Endothelial cell of umbilical vein (primary cell): ENCODE measurements at regions not wholly inside any gene's neighbourhood (a gene's known extent, or its start where the extent isn't known, plus 50 kb on each side); places are given as distances from the start of the nearest gene placed in this dataset.

ENCODE experiments used
- BruUV-seq: library from RNA; stranded (reverse); fragments of 400-500 nt; replicated peaks from 2 replicates; lab custom pipeline; 2021; lab: Mats Ljungman, UMichigan
- CTCF ChIA-PET: fragments of 300-600, 350-600 bp; sonication (Branson Sonifier 250); formaldehyde crosslinking; loops from one replicate; lab custom pipeline; 2021; ENCODE audit warnings: antibody characterized with exemption, inconsistent platforms; lab: Charles Lee
- POLR2A ChIA-PET: fragments of 300-600, 350-600 bp; sonication (Branson Sonifier 250); formaldehyde crosslinking; loops from one replicate; lab custom pipeline; 2021; ENCODE audit warnings: antibody characterized with exemption, inconsistent platforms; lab: Charles Lee
- DNase-seq: peaks from one replicate; pipeline ENCODE4 v3.0.0-alpha.2; 2011; ENCODE audit warnings: low read depth, low spot score
- FAIRE-seq: peaks from 2 replicates; lab custom pipeline; 2011; peaks lifted over from hg19 to GRCh38; lab: Jason Lieb, UNC
- H2AFZ ChIP-seq: 2 replicates; pipeline ENCODE4 v1.6.0; 2012; ENCODE audit warnings: low read depth, low read length, control low read depth, inconsistent platforms
- H3K27ac ChIP-seq: 2 replicates; pipeline ENCODE4 v1.5.1; 2011; ENCODE audit warnings: low read depth, mild to moderate bottlenecking, control low read depth, low read length, moderate library complexity; ENCODE audit not compliant: insufficient read depth
- H3K27me3 ChIP-seq, 2 experiments: 2 replicates each; pipeline versions ENCODE4 v1.6.0 to v1.6.1; 2011; ENCODE audit warnings: low read length in 2 of 2, mixed read lengths in 1 of 2; ENCODE audit not compliant: control insufficient read depth in 2 of 2, insufficient read depth in 2 of 2
- H3K36me3 ChIP-seq, 2 experiments: 2 replicates in 1 of 2; 3 replicates in 1 of 2; pipeline ENCODE4 v1.5.1; 2011; ENCODE audit warnings: low read length in 2 of 2, mild to moderate bottlenecking in 1 of 2, moderate library complexity in 1 of 2; ENCODE audit not compliant: control insufficient read depth in 2 of 2, insufficient read depth in 2 of 2; ENCODE audit errors: extremely low read depth in 1 of 2
- H3K4me1 ChIP-seq: 3 replicates; pipeline ENCODE4 v1.5.1; 2011; ENCODE audit warnings: mild to moderate bottlenecking, low read length; ENCODE audit not compliant: control insufficient read depth, insufficient read depth; ENCODE audit errors: extremely low read depth
- H3K4me2 ChIP-seq: 2 replicates; pipeline ENCODE4 v1.6.1; 2011; ENCODE audit warnings: low read length, control low read depth, mixed read lengths; ENCODE audit not compliant: insufficient read depth
- H3K4me3 ChIP-seq, 3 experiments: fragments of 200-600 bp in 1 of 3; sonication (generic), shearing (Covaris generic) in 1 of 3; replicated peaks in 1 of 3; 2 replicates each; pipeline ENCODE4 v1.5.1; 2011 to 2016; ENCODE audit warnings: control low read depth in 3 of 3, low read length in 3 of 3, mild to moderate bottlenecking in 2 of 3, inconsistent platforms in 1 of 3, low read depth in 1 of 3, moderate library complexity in 1 of 3; ENCODE audit not compliant: insufficient read depth in 1 of 3
- H3K79me2 ChIP-seq: 2 replicates; pipeline ENCODE4 v1.6.0; 2012; ENCODE audit warnings: low read length, inconsistent platforms; ENCODE audit not compliant: control insufficient read depth, insufficient read depth
- H3K9ac ChIP-seq: replicated peaks from 2 replicates; pipeline ENCODE3; 2011; ENCODE audit warnings: low read length, control low read depth; ENCODE audit not compliant: insufficient read depth; ENCODE audit errors: extremely low read depth
- H3K9me1 ChIP-seq: replicated peaks from 3 replicates; pipeline ENCODE4 v1.6.0; 2011; ENCODE audit warnings: mild to moderate bottlenecking, low read length; ENCODE audit not compliant: control insufficient read depth, insufficient read depth; ENCODE audit errors: extremely low read depth
- H3K9me3 ChIP-seq: replicated peaks from 2 replicates; pipeline ENCODE4 v1.5.1; 2012; ENCODE audit warnings: low read length, inconsistent platforms; ENCODE audit not compliant: control insufficient read depth, insufficient read depth
- H4K20me1 ChIP-seq: replicated peaks from 2 replicates; pipeline ENCODE3; 2011; ENCODE audit warnings: mild to moderate bottlenecking, low read length; ENCODE audit not compliant: control insufficient read depth, insufficient read depth; ENCODE audit errors: extremely low read depth
- EZH2 ChIP-seq: IDR thresholded peaks from 2 replicates; pipeline ENCODE4 v1.6.1; 2012; ENCODE audit warnings: borderline replicate concordance, low read depth, mild to moderate bottlenecking, moderate library complexity, low read length, inconsistent platforms; ENCODE audit not compliant: severe bottlenecking
- FOS ChIP-seq: IDR thresholded peaks from 2 replicates; pipeline ENCODE4 v1.6.1; 2011; ENCODE audit warnings: mild to moderate bottlenecking, low read length, moderate library complexity, borderline replicate concordance; ENCODE audit not compliant: insufficient read depth
- GATA2 ChIP-seq: IDR thresholded peaks from 2 replicates; pipeline ENCODE4 v1.7.0; 2011; ENCODE audit warnings: low read depth, mild to moderate bottlenecking, moderate library complexity, mixed read lengths, low read length; ENCODE audit not compliant: insufficient read length, insufficient read depth
- JUN ChIP-seq: IDR thresholded peaks from 2 replicates; pipeline ENCODE4 v1.6.1; 2011; ENCODE audit warnings: borderline replicate concordance, low read depth; ENCODE audit not compliant: insufficient read length, insufficient read depth
- MAX ChIP-seq: IDR thresholded peaks from 2 replicates; pipeline ENCODE4 v1.6.1; 2011; ENCODE audit not compliant: insufficient read depth, insufficient read length
- MYC ChIP-seq: IDR thresholded peaks from one replicate; pipeline ENCODE4 v1.6.1; 2011; ENCODE audit warnings: mild to moderate bottlenecking, low read depth, low read length
- POLR2A ChIP-seq: IDR thresholded peaks from 2 replicates; pipeline ENCODE4 v1.6.1; 2012; ENCODE audit warnings: low read depth, mild to moderate bottlenecking, control low read depth, low read length
- POLR2AphosphoS5 ChIP-seq: IDR thresholded peaks from 2 replicates; pipeline ENCODE4 v1.6.1; 2012; ENCODE audit warnings: low read depth, mild to moderate bottlenecking, control low read depth, low read length, moderate library complexity; ENCODE audit not compliant: insufficient read depth
- dilution Hi-C: fragments of 300-500 bp; cut with MboI; formaldehyde crosslinking; loops from one replicate; pipeline ENCODE4 v1.15.0; 2019; ENCODE audit warnings: low sequenced_read_pairs; ENCODE audit not compliant: extremely low pct_ligation_motif_present
- intact Hi-C: fragments of 100-400 bp; cut with micrococcal nuclease; formaldehyde crosslinking; loops from one replicate; pipeline ENCODE4 v1.10.0; 2022
- TF ChIP-seq, protein P1 (sequence below), 2 donors: IDR thresholded peaks; 1 replicate in 1 of 2; 2 replicates in 1 of 2; pipeline ENCODE4 v1.5.1; 2011; ENCODE audit warnings: low read length in 2 of 2, mild to moderate bottlenecking in 2 of 2, moderate library complexity in 2 of 2, control low read depth in 1 of 2, inconsistent platforms in 1 of 2, low read depth in 1 of 2; ENCODE audit not compliant: insufficient read depth in 1 of 2; ENCODE audit errors: extremely low read depth in 1 of 2

DNA sequence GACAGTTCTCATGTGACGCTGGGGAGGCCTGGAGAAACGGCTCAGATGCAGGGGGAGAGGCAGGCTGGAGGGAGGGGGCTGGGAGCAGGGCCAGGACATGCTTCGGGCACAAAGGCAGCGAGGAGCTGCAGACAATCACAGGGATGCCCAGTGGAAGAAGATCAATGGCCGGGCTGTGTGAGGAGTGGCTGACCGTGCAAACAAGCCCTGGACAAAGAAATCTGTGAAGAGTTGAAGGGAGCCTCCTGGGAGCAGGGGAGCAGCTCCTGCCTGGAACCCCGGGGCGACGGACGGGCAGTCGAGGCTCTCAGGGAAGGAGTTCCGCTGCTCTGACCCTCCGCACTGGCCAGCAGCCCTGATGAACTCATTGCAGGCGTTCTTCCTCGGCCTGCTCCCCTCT is 126.7 kb upstream of the B3GAT1 start:
- intact Hi-C loops = no loop called here
- H2AFZ ChIP-seq = no peak overlapping the region

More for the DNA sequence above, 126.7 kb upstream of the B3GAT1 start:
- DNase-seq = no peak
- Histone ChIP-seq H3K27me3 (no peaks in the 10 kb centered on the region), H3K9me3 (peaks cover 3% of the 10 kb centered on the region), H3K27ac (no peak overlapping the region), H3K9me1 (no peaks in the 10 kb centered on the region), H4K20me1 (no peaks in the 10 kb centered on the region), H3K79me2 (no peaks in the 10 kb centered on the region), H3K36me3 (no peaks in the 10 kb centered on the region), H3K9ac (no peak overlapping the region), H3K4me3 (no peak overlapping the region), H3K4me1 (no peaks in the 10 kb centered on the region), H3K4me2 (no peak overlapping the region)
- dilution Hi-C loops = no loop called here
- BruUV-seq = no TSS peak
- ChIA-PET CTCF (no interaction called here), POLR2A (no interaction called here)
- no peak for TF ChIP-seq FOS
- TF ChIP-seq JUN = no peak
- no peak for TF ChIP-seq GATA2
- TF ChIP-seq POLR2AphosphoS5 = no peak
- TF ChIP-seq MAX = no peak
- no peak for TF ChIP-seq EZH2
- TF ChIP-seq, protein P1, sequence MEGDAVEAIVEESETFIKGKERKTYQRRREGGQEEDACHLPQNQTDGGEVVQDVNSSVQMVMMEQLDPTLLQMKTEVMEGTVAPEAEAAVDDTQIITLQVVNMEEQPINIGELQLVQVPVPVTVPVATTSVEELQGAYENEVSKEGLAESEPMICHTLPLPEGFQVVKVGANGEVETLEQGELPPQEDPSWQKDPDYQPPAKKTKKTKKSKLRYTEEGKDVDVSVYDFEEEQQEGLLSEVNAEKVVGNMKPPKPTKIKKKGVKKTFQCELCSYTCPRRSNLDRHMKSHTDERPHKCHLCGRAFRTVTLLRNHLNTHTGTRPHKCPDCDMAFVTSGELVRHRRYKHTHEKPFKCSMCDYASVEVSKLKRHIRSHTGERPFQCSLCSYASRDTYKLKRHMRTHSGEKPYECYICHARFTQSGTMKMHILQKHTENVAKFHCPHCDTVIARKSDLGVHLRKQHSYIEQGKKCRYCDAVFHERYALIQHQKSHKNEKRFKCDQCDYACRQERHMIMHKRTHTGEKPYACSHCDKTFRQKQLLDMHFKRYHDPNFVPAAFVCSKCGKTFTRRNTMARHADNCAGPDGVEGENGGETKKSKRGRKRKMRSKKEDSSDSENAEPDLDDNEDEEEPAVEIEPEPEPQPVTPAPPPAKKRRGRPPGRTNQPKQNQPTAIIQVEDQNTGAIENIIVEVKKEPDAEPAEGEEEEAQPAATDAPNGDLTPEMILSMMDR (IDR thresholded peaks at IDR 0.05; ENCODE audit: extremely low read depth in 1 of 2, insufficient read depth in 1 of 2, low read depth in 1 of 2, low read length in 2 of 2) = no peak
- TF ChIP-seq POLR2A = no peak
- TF ChIP-seq MYC = no peak
- FAIRE-seq = no peak
